ENCODE measurements at regions not wholly inside any gene's neighbourhood (a gene's known extent, or its start where the extent isn't known, plus 50 kb on each side); places are given as distances from the start of the nearest gene placed in this dataset.

DNA sequence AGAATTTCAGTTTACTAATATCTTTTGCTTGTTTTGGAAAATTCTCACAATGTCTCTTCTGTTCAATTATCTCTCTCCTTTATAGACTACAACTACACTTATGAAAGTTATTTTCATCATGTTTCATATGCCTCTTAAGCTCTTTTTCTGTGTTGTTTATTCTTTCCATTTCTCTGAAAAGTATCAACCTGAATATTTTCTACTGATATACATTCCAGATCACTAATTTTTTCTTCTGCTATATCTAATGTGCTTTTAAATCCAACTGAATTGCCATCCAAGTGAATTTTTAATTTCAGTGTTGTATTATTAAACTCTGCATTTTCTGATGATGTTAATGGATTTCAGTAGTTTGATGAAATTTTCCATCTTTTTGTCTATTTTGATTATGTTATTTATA lies 301.3 kb downstream of the HRH4 start:
- no peak overlapping the region for H2BK5ac ChIP-seq (ENCODE audit: low read length)
- no peak overlapping the region for H2AK5ac ChIP-seq (ENCODE audit: low read depth, low read length)
- no peaks in the 10 kb centered on the region for H3K36me3 ChIP-seq (replicated peaks in 1 of 2; ENCODE audit: control insufficient read depth in 2 of 2, insufficient read depth in 2 of 2, low read length in 2 of 2)
- no peak overlapping the region for H2AFZ ChIP-seq (ENCODE audit: low read length)
- no peak overlapping the region for H3K4me3 ChIP-seq (ENCODE audit: low read length in 2 of 2)
- peaks cover 0 to 10% of the 10 kb centered on the region in 2 donors for H3K9me3 ChIP-seq (replicated peaks in 1 of 2; ENCODE audit: control insufficient read depth in 2 of 2, insufficient read depth in 1 of 2, low read depth in 1 of 2, low read length in 2 of 2)
- H2BK12ac ChIP-seq (ENCODE audit: low read length) = no peak overlapping the region
- H3K9ac ChIP-seq (ENCODE audit: low read depth, low read length, poor library complexity) = no peak overlapping the region
- no peaks in the 10 kb centered on the region for H3K79me1 ChIP-seq (ENCODE audit: low read depth, low read length)
- no peak overlapping the region for H3K4me2 ChIP-seq (ENCODE audit: insufficient read depth, low read length, poor library complexity, severe bottlenecking)
- H2BK15ac ChIP-seq (ENCODE audit: low read length) = no peak overlapping the region
- H4K91ac ChIP-seq (ENCODE audit: low read depth, low read length, poor library complexity) = no peak overlapping the region
- H2BK120ac ChIP-seq (ENCODE audit: low read depth, low read length) = no peak overlapping the region
- H3K27ac ChIP-seq (replicated peaks; ENCODE audit: low read length) = no peak overlapping the region
- H3K4ac ChIP-seq (ENCODE audit: low read length) = no peak overlapping the region
- no peaks in the 10 kb centered on the region for H3K4me1 ChIP-seq (ENCODE audit: control insufficient read depth in 2 of 2, insufficient read depth in 1 of 2, low read depth in 1 of 2, low read length in 2 of 2)
- DNase-seq (ENCODE audit: low spot score) = no peak
- H3K23ac ChIP-seq (ENCODE audit: low read depth, low read length, poor library complexity) = no peak overlapping the region
- H4K8ac ChIP-seq (ENCODE audit: low read depth, low read length) = no peak overlapping the region
- H3K27me3 ChIP-seq (ENCODE audit: control insufficient read depth in 3 of 3, insufficient read depth in 3 of 3, low read depth in 1 of 3, low read length in 3 of 3) = no peaks in the 10 kb centered on the region
- no peak overlapping the region for H3K14ac ChIP-seq (ENCODE audit: low read length)
- H3K18ac ChIP-seq (ENCODE audit: low read length) = no peak overlapping the region

DNA sequence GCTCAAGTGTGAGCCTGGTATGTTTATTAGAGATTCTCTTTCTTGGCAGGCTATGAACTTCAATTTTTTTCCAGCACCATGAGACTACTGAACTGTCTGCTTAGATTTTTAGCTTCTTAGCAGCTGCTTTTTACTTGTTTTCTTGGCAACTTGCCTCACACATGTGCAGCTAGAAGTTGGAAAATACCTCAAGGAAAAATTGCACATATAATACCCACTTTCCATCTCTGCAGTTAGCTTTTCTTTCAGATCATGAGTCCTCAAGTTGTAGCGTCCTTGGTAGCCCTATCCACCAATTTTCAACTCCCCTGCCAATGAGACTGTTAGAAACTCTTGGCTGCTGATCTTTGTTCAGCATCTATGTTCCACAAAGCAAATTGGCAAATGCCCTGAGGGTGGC lies 302.1 kb downstream of the HRH4 start:
- Histone ChIP-seq H3K23ac (ENCODE audit: low read depth, low read length, poor library complexity) (no peak overlapping the region), H2BK120ac (ENCODE audit: low read depth, low read length) (no peak overlapping the region), H3K9ac (ENCODE audit: low read depth, low read length, poor library complexity) (no peak overlapping the region), H3K79me1 (ENCODE audit: low read depth, low read length) (no peaks in the 10 kb centered on the region), H4K8ac (ENCODE audit: low read depth, low read length) (no peak overlapping the region), H3K4me2 (ENCODE audit: insufficient read depth, low read length, poor library complexity, severe bottlenecking) (no peak overlapping the region), H3K36me3 (replicated peaks in 1 of 2; ENCODE audit: control insufficient read depth in 2 of 2, insufficient read depth in 2 of 2, low read length in 2 of 2) (no peaks in the 10 kb centered on the region), H2BK12ac (ENCODE audit: low read length) (no peak overlapping the region), H2AFZ (ENCODE audit: low read length) (no peak overlapping the region), H3K27ac (replicated peaks; ENCODE audit: low read length) (no peak overlapping the region), H3K27me3 (ENCODE audit: control insufficient read depth in 3 of 3, insufficient read depth in 3 of 3, low read depth in 1 of 3, low read length in 3 of 3) (no peaks in the 10 kb centered on the region), H3K14ac (ENCODE audit: low read length) (no peak overlapping the region), H3K4me3 (ENCODE audit: low read length in 2 of 2) (no peak overlapping the region), H3K4me1 (ENCODE audit: control insufficient read depth in 2 of 2, insufficient read depth in 1 of 2, low read depth in 1 of 2, low read length in 2 of 2) (no peaks in the 10 kb centered on the region), H2BK15ac (ENCODE audit: low read length) (no peak overlapping the region), H3K4ac (ENCODE audit: low read length) (no peak overlapping the region), H3K18ac (ENCODE audit: low read length) (no peak overlapping the region), H4K91ac (ENCODE audit: low read depth, low read length, poor library complexity) (no peak overlapping the region), H2BK5ac (ENCODE audit: low read length) (no peak overlapping the region), H3K9me3 (replicated peaks in 1 of 2; ENCODE audit: control insufficient read depth in 2 of 2, insufficient read depth in 1 of 2, low read depth in 1 of 2, low read length in 2 of 2) (peaks cover 0 to 10% of the 10 kb centered on the region in 2 donors), H2AK5ac (ENCODE audit: low read depth, low read length) (no peak overlapping the region)
- no CpG with 5 or more reads among the region's 1 CpG for WGBS, 2 donors (ENCODE audit: extremely low coverage in 2 of 2, insufficient read length in 2 of 2, insufficient replicate concordance in 1 of 2)
- no peak for DNase-seq (ENCODE audit: low spot score)

DNA sequence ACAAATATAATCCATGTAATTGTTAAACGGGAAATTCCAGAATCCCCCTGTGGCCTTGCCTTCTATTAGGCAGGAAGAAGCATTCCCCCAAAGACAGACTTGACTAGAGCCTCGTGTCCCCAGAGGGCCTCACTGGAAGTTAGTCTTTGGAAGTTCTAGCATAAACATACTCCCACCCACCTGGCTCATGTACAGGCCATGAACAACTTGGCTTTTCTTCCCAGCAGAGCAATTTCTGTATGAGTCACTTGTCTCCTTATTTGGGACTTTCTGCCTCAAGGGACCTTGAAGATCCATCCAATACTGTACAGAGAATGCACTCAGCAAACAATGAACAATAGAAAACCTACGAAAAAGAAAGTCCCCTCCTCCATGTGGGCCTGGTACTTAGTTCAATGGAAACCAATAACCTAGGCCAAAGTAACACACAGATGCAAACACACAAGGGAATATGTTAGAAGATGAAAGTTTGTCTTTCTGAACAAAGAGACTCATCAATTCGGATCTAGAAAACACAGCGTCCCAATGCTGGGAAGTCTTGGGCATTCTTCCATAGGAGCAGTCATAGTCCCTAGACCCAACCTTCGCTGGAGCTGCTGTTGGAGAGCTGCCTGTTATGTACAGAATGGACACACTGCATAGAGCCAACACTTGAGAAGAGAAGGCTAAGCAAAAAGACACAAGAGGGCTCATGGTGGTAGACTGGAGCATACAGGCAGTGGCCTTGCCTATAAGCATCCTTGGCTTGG lies 303.5 kb downstream of the HRH4 start:
- no peaks in the 10 kb centered on the region for H3K36me3 ChIP-seq (replicated peaks in 1 of 2; ENCODE audit: control insufficient read depth in 2 of 2, insufficient read depth in 2 of 2, low read length in 2 of 2)
- no peak overlapping the region for H2BK12ac ChIP-seq (ENCODE audit: low read length)
- no peak overlapping the region for H3K27ac ChIP-seq (replicated peaks; ENCODE audit: low read length)
- no peak for DNase-seq (ENCODE audit: low spot score)
- H3K4me2 ChIP-seq (ENCODE audit: insufficient read depth, low read length, poor library complexity, severe bottlenecking) = no peak overlapping the region
- H3K23ac ChIP-seq (ENCODE audit: low read depth, low read length, poor library complexity) = no peak overlapping the region
- peaks cover 0 to 10% of the 10 kb centered on the region in 2 donors for H3K9me3 ChIP-seq (replicated peaks in 1 of 2; ENCODE audit: control insufficient read depth in 2 of 2, insufficient read depth in 1 of 2, low read depth in 1 of 2, low read length in 2 of 2)
- H2AK5ac ChIP-seq (ENCODE audit: low read depth, low read length) = no peak overlapping the region
- H2AFZ ChIP-seq (ENCODE audit: low read length) = no peak overlapping the region
- no peak overlapping the region for H2BK15ac ChIP-seq (ENCODE audit: low read length)
- no peak overlapping the region for H4K91ac ChIP-seq (ENCODE audit: low read depth, low read length, poor library complexity)
- no peak overlapping the region for H3K4ac ChIP-seq (ENCODE audit: low read length)
- H3K79me1 ChIP-seq (ENCODE audit: low read depth, low read length) = no peaks in the 10 kb centered on the region
- H4K8ac ChIP-seq (ENCODE audit: low read depth, low read length) = no peak overlapping the region
- no peak overlapping the region for H2BK120ac ChIP-seq (ENCODE audit: low read depth, low read length)
- H3K14ac ChIP-seq (ENCODE audit: low read length) = no peak overlapping the region
- no CpG with 5 or more reads among the region's 6 CpGs for WGBS, 2 donors (ENCODE audit: extremely low coverage in 2 of 2, insufficient read length in 2 of 2, insufficient replicate concordance in 1 of 2)
- H3K18ac ChIP-seq (ENCODE audit: low read length) = no peak overlapping the region
- no peak overlapping the region for H3K4me3 ChIP-seq (ENCODE audit: low read length in 2 of 2)
- H3K9ac ChIP-seq (ENCODE audit: low read depth, low read length, poor library complexity) = no peak overlapping the region
- H3K4me1 ChIP-seq (ENCODE audit: control insufficient read depth in 2 of 2, insufficient read depth in 1 of 2, low read depth in 1 of 2, low read length in 2 of 2) = no peaks in the 10 kb centered on the region
- no peaks in the 10 kb centered on the region for H3K27me3 ChIP-seq (ENCODE audit: control insufficient read depth in 3 of 3, insufficient read depth in 3 of 3, low read depth in 1 of 3, low read length in 3 of 3)
- H2BK5ac ChIP-seq (ENCODE audit: low read length) = no peak overlapping the region

DNA sequence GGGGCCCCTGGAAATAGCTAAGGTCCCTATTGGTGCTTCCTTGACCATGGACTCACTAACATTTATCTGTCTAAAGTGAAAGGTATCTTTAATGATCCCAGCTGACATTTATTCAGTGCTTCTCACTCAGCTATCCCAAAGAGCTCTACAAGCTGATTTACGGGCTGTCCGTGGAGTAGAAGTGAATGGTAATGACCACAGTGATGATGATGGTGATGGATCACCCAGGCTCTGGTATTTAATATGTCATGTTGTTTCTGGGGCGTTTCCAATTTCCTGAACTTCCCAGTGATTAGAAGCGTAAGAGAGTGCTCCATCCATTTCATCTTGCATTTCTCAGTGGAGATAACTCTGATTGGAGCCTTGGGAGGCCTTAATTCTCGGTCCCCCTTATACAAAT lies 304.3 kb downstream of the HRH4 start:
- Histone ChIP-seq H3K23ac (ENCODE audit: low read depth, low read length, poor library complexity) (no peak overlapping the region), H2BK120ac (ENCODE audit: low read depth, low read length) (no peak overlapping the region), H3K79me1 (ENCODE audit: low read depth, low read length) (no peaks in the 10 kb centered on the region), H3K27ac (replicated peaks; ENCODE audit: low read length) (no peak overlapping the region), H3K27me3 (ENCODE audit: control insufficient read depth in 3 of 3, insufficient read depth in 3 of 3, low read depth in 1 of 3, low read length in 3 of 3) (no peaks in the 10 kb centered on the region), H2BK12ac (ENCODE audit: low read length) (no peak overlapping the region), H2BK15ac (ENCODE audit: low read length) (no peak overlapping the region), H2AK5ac (ENCODE audit: low read depth, low read length) (no peak overlapping the region), H2AFZ (ENCODE audit: low read length) (no peak overlapping the region), H3K18ac (ENCODE audit: low read length) (no peak overlapping the region), H2BK5ac (ENCODE audit: low read length) (no peak overlapping the region), H4K8ac (ENCODE audit: low read depth, low read length) (no peak overlapping the region), H3K4me1 (ENCODE audit: control insufficient read depth in 2 of 2, insufficient read depth in 1 of 2, low read depth in 1 of 2, low read length in 2 of 2) (no peaks in the 10 kb centered on the region), H3K14ac (ENCODE audit: low read length) (no peak overlapping the region), H3K4ac (ENCODE audit: low read length) (no peak overlapping the region), H3K4me3 (ENCODE audit: low read length in 2 of 2) (no peak overlapping the region), H4K91ac (ENCODE audit: low read depth, low read length, poor library complexity) (no peak overlapping the region), H3K9me3 (replicated peaks in 1 of 2; ENCODE audit: control insufficient read depth in 2 of 2, insufficient read depth in 1 of 2, low read depth in 1 of 2, low read length in 2 of 2) (peaks cover 0 to 10% of the 10 kb centered on the region in 2 donors), H3K4me2 (ENCODE audit: insufficient read depth, low read length, poor library complexity, severe bottlenecking) (no peak overlapping the region), H3K36me3 (replicated peaks in 1 of 2; ENCODE audit: control insufficient read depth in 2 of 2, insufficient read depth in 2 of 2, low read length in 2 of 2) (no peaks in the 10 kb centered on the region), H3K9ac (ENCODE audit: low read depth, low read length, poor library complexity) (no peak overlapping the region)
- no CpG with 5 or more reads among the region's 5 CpGs for WGBS, 2 donors (ENCODE audit: extremely low coverage in 2 of 2, insufficient read length in 2 of 2, insufficient replicate concordance in 1 of 2)
- no peak for DNase-seq (ENCODE audit: low spot score)
